GM12872 (cell line): ENCODE measurements at regions not wholly inside any gene's neighbourhood (a gene's known extent, or its start where the extent isn't known, plus 50 kb on each side); places are given as distances from the start of the nearest gene placed in this dataset.

Experiments used
- TF ChIP-seq, protein P1 (sequence below): IDR thresholded peaks from 3 replicates; pipeline ENCODE4 v1.5.1; 2011; ENCODE audit warnings: low read depth, mild to moderate bottlenecking, low read length, moderate library complexity; ENCODE audit not compliant: insufficient read depth

DNA sequence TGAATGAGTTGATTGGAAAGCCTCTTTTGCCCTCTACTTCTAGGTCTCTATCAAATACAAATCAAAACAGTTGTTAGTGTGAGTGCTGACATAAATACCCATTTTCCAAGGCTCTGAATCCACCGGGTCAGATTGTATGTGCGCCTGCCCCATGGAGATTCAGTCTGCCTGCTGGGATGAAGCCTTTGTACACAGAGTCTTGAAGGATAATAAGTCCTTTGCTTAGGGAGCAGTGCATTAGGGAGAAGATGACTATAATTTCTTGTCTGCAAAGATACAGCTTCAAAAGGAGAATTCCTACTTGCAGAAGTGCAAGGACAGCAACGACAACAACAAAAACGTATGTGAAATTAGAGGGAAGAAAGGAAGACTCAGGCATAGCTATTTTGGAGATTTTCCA is 90.3 kb upstream of the VRK1 start:
- TF ChIP-seq, protein P1, sequence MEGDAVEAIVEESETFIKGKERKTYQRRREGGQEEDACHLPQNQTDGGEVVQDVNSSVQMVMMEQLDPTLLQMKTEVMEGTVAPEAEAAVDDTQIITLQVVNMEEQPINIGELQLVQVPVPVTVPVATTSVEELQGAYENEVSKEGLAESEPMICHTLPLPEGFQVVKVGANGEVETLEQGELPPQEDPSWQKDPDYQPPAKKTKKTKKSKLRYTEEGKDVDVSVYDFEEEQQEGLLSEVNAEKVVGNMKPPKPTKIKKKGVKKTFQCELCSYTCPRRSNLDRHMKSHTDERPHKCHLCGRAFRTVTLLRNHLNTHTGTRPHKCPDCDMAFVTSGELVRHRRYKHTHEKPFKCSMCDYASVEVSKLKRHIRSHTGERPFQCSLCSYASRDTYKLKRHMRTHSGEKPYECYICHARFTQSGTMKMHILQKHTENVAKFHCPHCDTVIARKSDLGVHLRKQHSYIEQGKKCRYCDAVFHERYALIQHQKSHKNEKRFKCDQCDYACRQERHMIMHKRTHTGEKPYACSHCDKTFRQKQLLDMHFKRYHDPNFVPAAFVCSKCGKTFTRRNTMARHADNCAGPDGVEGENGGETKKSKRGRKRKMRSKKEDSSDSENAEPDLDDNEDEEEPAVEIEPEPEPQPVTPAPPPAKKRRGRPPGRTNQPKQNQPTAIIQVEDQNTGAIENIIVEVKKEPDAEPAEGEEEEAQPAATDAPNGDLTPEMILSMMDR: no peak

GRCh38 chr14:96710060-96710666 is 87.0 kb upstream of the VRK1 start:
- TF ChIP-seq, protein P1: no peak

- TF ChIP-seq, protein P1: no peak
These were observed 85.5 kb upstream of the VRK1 start for GRCh38 chr14:96711559-96712267.

GRCh38 chr14:96713426-96713825 is 83.8 kb upstream of the VRK1 start:
- TF ChIP-seq, protein P1: no peak

- TF ChIP-seq, protein P1: no peak
These were observed 80.1 kb upstream of the VRK1 start for GRCh38 chr14:96717116-96717515.

GRCh38 chr14:96718407-96718806 is 78.8 kb upstream of the VRK1 start:
- TF ChIP-seq, protein P1: no peak

- TF ChIP-seq, protein P1: no peak
These were observed 74.4 kb upstream of the VRK1 start for GRCh38 chr14:96722736-96723135.
